RWPE1 (cell line): ENCODE measurements at regions not wholly inside any gene's neighbourhood (a gene's known extent, or its start where the extent isn't known, plus 50 kb on each side); places are given as distances from the start of the nearest gene placed in this dataset.

ENCODE experiments used
- CTCF ChIA-PET: fragments of 350-600 bp; sonication (Branson Sonifier 250); formaldehyde crosslinking; extraction: SDS; loops from one replicate; lab custom pipeline; 2021; lab: Yijun Ruan, JAX
- POLR2A ChIA-PET: fragments of 400-600 bp; formaldehyde crosslinking; extraction: SDS; loops from one replicate; lab custom pipeline; 2020; ENCODE audit warnings: antibody characterized with exemption; ENCODE audit not compliant: low non-redundant PET; lab: Yijun Ruan, JAX
- DNase-seq: peaks from one replicate; pipeline ENCODE4 v3.0.0; 2012; ENCODE audit warnings: low spot score
- H3K27ac ChIP-seq: fragments of 450-650 bp; 2 replicates; pipeline ENCODE4 v1.5.1; 2017
- TF ChIP-seq, protein P1 (sequence below): fragments of 450-650 bp; conservative IDR thresholded peaks from 2 replicates; pipeline ENCODE4 v1.5.1; 2017; ENCODE audit warnings: low read depth, mild to moderate bottlenecking

DNA sequence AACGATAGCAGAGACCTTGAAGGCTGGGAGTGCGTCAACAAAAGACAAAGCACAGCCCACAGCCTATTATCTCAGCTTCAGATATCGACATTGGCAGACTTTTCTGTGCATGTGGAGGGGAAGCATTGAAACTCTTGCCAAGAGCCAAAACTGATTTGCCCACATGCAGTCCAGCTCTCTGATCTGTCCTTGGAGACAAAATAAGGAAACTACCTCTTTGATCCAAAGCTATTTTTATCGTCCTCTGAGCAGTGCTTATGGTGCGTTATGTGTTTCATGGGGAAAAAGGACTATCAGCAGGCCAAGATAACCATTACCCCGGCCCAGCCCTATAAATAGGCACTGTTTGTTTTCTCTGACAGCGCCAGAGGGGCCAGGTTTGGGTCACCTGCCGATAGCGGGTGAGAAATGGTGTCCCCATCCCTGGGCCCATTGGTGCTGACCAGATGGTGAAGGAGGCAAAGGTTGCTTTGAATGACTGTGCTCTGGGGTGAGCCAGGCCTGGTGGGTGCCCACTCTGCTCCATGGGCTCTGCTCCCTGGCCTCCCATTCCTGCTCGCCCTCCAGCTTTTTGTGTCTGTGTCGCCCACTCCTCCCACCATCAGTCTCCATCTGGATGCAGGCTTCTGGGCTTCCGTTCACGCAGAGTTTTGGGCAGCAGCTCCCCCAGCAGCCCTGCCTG lies 176.1 kb upstream of the HS6ST1 start:
- TF ChIP-seq, protein P1, sequence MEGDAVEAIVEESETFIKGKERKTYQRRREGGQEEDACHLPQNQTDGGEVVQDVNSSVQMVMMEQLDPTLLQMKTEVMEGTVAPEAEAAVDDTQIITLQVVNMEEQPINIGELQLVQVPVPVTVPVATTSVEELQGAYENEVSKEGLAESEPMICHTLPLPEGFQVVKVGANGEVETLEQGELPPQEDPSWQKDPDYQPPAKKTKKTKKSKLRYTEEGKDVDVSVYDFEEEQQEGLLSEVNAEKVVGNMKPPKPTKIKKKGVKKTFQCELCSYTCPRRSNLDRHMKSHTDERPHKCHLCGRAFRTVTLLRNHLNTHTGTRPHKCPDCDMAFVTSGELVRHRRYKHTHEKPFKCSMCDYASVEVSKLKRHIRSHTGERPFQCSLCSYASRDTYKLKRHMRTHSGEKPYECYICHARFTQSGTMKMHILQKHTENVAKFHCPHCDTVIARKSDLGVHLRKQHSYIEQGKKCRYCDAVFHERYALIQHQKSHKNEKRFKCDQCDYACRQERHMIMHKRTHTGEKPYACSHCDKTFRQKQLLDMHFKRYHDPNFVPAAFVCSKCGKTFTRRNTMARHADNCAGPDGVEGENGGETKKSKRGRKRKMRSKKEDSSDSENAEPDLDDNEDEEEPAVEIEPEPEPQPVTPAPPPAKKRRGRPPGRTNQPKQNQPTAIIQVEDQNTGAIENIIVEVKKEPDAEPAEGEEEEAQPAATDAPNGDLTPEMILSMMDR, result no peak
- POLR2A ChIA-PET, result no interaction called here
- CTCF ChIA-PET, result no interaction called here
- DNase-seq, result no peak
- H3K27ac ChIP-seq, result no peak overlapping the region

DNA sequence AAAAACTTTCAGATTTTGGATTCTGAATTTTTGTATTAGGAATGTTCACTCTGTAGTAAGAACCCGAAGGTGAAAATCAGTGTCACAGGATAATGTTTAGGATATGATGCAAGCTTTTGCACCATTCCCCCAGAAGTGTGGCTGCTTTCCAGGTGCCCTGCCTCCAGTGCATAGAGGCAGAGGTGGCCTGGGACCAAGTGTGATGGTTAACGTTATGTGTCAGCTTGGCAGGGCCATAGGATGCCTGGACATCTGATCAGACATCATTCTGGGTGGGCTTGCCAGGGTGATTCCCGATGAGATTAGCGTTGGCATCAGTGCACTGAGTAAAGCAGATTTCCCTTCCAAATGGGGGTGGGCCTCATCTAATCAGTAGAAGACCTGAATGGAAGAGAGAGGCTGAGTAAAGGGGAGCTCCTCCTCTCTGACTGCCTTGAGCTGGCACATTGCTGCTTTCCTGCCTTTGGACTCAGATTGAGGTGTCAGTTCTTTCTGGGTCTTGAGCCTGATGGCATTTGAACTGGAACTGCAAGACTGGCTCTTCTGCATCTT lies 177.4 kb upstream of the HS6ST1 start:
- no peak overlapping the region for H3K27ac ChIP-seq
- no peak for DNase-seq
- TF ChIP-seq, protein P1, result no peak
- ChIA-PET CTCF (no interaction called here), POLR2A (no interaction called here)

DNA sequence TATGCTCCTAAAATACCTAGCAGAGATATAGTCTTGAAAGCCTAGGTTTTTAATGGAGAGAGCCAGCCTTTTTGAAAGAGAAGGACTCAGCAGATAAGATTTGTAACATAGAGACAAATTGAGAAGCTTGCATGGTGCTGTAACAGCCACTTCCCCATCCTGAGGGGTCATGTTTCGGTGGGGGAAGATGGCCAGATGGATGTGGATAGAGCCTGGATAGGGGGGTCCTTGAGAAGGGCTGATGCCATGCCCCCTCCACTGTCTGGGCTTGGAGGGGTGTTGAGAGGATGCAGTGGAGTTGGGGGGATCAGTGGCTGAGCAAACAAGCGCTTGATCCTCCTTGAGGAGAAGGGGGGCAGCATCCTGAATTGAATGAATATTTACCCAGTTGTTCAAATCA lies 178.0 kb upstream of the HS6ST1 start:
- CTCF ChIA-PET, result no interaction called here

DNA sequence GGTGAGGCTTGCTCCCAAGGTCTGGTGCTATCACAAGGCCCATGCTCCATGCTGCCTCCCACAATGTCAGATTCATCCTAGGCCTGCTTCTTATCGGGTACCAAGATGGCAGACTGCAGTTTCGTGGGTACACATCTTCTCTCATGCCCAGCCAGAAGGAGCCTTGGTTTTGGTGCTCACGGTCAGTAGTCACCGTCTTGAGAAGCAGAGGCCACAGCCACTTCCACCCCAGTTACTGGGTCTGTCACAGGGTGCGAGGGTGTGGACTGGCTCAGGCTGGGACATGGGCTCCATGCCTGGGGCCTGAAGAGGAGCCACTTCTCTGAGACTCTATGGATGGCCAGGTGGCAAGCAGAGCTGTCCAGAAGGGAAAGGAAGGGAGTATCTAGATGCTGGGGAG lies 178.8 kb upstream of the HS6ST1 start:
- ChIA-PET CTCF (no interaction called here), POLR2A (no interaction called here)
- TF ChIP-seq, protein P1, result no peak
- no peak for DNase-seq
- H3K27ac ChIP-seq, result no peak overlapping the region

More for the DNA sequence above, 178.0 kb upstream of the HS6ST1 start:
- POLR2A ChIA-PET, result no interaction called here
- H3K27ac ChIP-seq, result no peak overlapping the region
- TF ChIP-seq, protein P1, result no peak
- DNase-seq, result no peak

DNA sequence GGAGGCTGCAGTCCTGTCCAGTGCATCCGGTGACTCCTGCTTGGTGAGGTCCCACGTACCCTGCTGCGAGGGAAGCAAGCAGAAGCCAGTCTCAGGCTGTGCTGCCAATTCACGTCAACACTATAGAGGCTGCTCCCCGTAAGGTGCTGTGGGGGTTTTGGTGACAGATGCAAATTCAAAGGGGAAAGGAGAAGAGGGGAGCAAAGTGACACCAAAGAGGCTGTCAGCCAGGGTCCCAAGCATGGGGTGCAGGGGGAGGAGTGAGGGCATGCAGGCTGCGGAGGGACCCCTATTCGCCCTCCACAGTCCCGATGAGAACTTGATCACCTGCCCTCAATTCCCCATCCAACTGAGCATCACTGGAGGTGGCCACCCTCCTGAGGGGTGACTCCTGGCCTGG lies 179.4 kb upstream of the HS6ST1 start:
- TF ChIP-seq, protein P1, result no peak
- DNase-seq, result no peak
- no peak overlapping the region for H3K27ac ChIP-seq
- CTCF ChIA-PET, result no interaction called here
- POLR2A ChIA-PET, result no interaction called here

DNA sequence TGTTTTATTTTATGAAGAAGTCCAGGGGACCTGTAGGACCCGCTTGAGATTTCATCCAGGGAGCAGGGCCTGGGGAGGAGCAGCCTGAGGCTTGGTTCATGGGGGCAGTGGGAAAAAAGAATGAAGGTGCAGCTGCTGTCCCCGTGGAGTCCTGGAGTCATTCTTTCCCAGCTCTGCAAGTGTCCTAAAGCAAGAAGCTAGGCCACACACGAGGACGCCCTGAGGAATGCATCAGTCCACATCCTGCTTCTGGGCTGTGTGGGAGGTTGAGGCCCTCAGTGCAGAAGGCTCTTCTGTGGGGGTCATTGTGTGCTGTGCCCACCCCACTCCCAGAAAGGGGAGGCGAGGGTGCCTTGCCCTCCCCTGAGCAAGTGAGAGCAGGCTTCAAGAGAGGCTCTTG lies 179.9 kb upstream of the HS6ST1 start:
- TF ChIP-seq, protein P1, result no peak
- ChIA-PET CTCF (no interaction called here), POLR2A (no interaction called here)
- DNase-seq, result no peak
- no peak overlapping the region for H3K27ac ChIP-seq
